ENCODE measurements at regions not wholly inside any gene's neighbourhood (a gene's known extent, or its start where the extent isn't known, plus 50 kb on each side); places are given as distances from the start of the nearest gene placed in this dataset.
"Not testable (repeated sequence)": the region's sequence is repeated elsewhere in the genome, so short reads cannot be mapped to it uniquely, and the experiment has no call there.

DNA sequence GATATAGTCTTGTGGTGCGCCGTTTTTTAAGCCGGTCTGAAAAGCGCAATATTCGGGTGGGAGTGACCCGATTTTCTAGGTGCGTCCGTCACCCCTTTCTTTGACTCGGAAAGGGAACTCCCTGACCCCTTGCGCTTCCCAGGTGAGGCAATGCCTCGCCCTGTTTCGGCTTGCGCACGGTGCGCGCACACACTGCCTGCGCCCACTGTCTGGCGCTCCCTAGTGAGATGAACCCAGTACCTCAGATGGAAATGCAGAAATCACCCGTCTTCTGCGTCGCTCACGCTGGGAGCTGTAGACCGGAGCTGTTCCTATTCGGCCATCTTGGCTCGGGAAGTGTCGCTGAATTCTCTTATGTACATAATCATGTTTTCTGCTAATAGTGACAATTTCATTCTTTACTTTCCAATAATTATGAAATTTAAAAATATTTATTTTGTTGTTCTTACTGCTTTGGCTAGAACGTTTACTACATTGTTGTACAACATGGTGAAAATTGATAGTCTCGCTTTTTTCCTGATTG lies 61.2 kb upstream of the MINDY3 start:
- in situ Hi-C loops (cut with HindIII; ENCODE audit: low sequenced_read_pairs) = not testable (repeated sequence)

- in situ Hi-C loops (cut with HindIII; ENCODE audit: low sequenced_read_pairs) = no loop called here
These were observed 71.1 kb upstream of the MINDY3 start for GRCh38 chr10:15931376-15931775.

GRCh38 chr10:15939543-15939942 lies 79.2 kb upstream of the MINDY3 start:
- in situ Hi-C loops (cut with HindIII; ENCODE audit: low sequenced_read_pairs) = not testable (repeated sequence)

DNA sequence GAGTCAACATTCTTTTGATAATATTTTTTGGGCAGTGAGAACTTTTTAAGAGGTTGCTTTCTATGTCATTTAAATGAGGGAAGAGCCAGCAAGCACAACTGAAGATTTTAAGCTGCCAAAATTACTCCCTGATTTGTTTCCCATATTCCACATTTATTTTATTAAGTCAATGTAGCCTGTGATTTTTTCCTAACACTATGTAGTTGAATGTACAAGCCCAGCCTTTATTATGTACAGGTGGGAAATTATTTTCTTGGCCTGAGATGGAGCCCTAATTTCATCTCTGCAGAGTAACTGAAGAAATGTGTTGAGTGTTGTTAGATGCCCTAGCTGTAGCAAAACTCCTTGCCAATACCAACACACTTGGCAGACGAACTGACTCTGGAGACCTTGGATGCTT lies 83.1 kb upstream of the MINDY3 start:
- in situ Hi-C loops (cut with HindIII; ENCODE audit: low sequenced_read_pairs) = no loop called here

- in situ Hi-C loops (cut with HindIII; ENCODE audit: low sequenced_read_pairs) = no loop called here
These were observed 93.9 kb upstream of the MINDY3 start for GRCh38 chr10:15954188-15954587.

DNA sequence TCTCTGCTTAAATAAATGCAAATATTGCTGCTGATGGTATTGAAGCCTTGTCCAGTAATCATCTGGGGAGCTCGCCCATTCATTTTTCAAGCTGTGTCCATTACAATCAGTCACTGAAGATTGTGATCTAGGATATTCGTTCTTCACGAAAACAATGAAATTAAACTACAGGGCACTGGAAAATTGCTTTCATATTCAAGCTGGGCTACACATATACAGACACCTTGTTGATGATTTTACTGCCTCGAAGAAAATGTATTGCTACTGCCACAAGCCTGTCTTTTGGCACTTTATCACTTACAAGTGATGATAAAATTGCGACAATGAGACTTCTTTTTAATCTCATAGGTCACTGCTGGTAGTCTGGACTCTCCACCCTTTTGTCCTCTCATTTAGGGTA lies 100.0 kb upstream of the MINDY3 start:
- in situ Hi-C loops (cut with HindIII; ENCODE audit: low sequenced_read_pairs) = no loop called here

DNA sequence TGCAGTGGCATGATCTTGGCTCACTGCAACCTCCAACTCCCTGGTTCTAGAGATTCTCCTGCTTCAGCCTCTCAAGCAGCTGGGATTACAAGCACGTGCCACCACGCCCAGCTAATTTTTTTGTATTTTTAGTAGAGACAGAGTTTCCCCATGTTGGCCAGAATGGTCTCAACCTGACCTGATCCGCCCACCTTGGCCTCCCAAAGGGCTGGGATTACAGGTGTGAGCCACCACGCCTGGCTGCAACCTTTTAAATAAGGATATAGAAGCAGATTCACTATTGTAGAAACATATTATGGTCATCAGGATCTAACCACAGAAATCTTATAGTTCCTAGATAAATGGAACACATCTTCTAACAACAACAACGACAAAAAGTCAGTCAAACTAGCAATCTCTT lies 112.4 kb upstream of the MINDY3 start:
- in situ Hi-C loops (cut with HindIII; ENCODE audit: low sequenced_read_pairs) = not testable (repeated sequence)

DNA sequence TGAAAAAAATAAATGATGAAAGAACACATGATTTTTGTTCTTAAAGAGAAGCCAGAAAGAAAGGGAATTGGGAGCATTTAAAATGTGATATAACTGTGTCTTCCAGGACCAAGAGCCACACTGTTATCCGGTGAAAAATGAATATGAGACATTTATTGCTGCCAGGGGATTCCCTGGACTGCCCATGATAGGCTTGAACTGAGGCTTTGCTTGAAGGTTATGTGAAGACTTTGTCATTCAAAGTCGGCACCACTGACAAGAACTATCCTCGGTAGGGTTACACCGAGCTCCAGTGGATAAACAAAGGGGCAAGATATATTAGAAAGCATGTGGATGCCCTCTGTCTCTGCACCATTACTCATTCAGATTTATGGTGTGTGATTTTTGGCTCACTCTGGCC lies 125.4 kb upstream of the MINDY3 start:
- in situ Hi-C loops (cut with HindIII; ENCODE audit: low sequenced_read_pairs) = no loop called here

DNA sequence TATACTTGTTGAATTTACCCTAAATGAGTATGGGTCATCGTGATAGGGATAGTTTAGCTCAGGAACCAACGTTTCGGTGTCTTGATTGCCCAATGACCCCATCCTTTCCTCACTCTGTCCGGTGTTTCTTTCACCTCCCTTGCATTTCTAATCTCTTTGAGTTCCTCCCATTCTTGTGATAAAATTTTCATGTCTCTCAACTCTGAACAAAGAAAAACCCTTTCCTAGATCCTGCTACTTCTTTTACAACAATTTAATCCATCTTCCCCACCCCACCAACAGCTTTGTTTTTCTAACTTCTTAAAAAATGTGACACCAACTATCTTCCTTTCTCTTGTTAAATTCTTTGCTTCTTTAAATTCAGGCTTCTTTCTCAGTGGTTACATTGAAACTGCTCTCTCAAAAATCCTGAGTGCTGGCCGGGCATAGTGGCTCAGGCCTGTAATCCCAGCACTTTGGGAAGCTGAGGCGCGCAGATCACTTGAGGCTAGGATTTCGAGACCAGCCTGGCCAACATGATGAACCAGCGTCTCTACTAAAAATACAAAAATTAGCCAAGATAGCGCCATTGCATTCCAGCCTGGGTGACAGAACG lies 130.3 kb upstream of the MINDY3 start:
- in situ Hi-C loops (cut with HindIII; ENCODE audit: low sequenced_read_pairs) = no loop called here

- in situ Hi-C loops (cut with HindIII; ENCODE audit: low sequenced_read_pairs) = no loop called here
These were observed 137.0 kb upstream of the MINDY3 start for GRCh38 chr10:15997313-15997712.

- in situ Hi-C loops (cut with HindIII; ENCODE audit: low sequenced_read_pairs) = no loop called here
These were observed 141.3 kb upstream of the MINDY3 start for GRCh38 chr10:16001581-16001980.

DNA sequence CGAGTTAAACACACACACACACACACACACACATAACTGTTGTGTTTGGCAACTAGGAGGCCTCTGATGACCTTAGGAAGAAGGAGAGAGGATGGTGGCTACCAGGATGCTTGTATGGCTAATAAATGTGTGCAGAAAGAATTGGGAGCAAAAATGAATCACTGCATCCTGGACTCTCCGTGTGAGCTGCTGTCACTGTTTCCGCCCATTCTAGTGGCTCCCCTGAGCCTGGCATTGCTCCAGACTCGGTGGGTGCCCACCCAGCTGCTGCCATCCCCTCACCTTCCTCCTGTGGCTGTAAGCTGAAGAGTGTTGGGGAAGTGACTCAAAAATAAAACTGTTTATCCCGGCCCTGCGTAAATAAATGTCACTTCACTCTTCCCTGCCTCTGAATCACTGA lies 149.5 kb upstream of the MINDY3 start:
- in situ Hi-C loops (cut with HindIII; ENCODE audit: low sequenced_read_pairs) = no loop called here

DNA sequence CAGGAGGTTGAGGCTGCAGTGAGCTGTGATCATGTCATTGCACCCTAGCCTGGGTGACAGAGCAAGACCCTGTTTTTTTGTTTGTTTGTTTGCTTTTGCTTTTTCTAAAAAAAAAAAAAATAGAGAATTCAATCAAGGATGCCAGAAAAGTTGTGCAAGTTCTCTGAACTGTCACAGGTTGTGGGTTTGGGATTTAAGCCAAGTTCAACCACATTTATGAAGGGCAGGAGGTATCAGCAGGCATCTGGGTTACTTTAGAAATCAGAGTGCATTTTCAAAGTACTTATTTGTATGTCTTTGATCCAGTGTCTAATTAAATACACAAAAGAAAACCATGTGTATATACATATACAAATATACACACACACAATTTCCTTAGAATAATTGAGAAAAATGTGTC lies 151.2 kb upstream of the MINDY3 start:
- in situ Hi-C loops (cut with HindIII; ENCODE audit: low sequenced_read_pairs) = no loop called here

- in situ Hi-C loops (cut with HindIII; ENCODE audit: low sequenced_read_pairs) = no loop called here
These were observed 154.2 kb upstream of the MINDY3 start for GRCh38 chr10:16014469-16014868.

DNA sequence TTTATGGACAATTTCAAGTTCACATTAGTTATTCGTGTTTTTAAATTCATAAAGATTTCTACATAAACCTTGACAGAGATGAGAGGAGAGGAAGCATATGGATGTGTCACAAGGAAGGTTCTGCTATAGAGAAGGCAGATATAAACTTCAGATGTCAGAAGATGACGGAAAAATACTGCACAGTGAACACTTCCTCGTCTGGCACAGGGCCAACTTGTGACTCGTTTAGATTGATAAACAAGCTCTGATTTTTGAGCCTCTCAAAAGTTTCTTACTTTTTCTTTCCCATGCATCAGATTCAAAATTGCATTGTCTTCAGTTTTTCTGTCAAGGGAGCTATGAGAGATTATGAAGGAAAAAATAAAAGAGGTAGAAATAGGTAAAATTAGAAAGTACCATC lies 156.4 kb upstream of the MINDY3 start:
- in situ Hi-C loops (cut with HindIII; ENCODE audit: low sequenced_read_pairs) = no loop called here

GRCh38 chr10:16020836-16021235 lies 160.5 kb upstream of the MINDY3 start:
- in situ Hi-C loops (cut with HindIII; ENCODE audit: low sequenced_read_pairs) = no loop called here

DNA sequence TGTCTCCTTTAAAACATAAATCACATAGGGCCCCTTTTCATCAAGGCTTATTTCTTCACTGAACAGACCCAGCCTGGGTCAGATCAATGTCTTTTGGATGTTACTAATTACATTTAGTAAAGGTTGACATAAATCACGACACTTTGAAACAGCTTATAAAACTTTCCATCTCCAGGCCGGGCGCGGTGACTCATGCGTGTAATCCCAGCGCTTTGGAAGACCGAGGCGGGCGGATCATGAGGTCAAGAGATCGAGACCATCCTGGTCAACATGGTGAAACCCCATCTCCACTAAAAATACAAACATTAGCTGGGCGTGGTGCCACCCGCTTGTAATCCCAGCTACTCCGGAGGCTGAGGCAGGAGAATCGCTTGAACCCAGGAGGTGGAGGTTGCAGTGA lies 166.5 kb upstream of the MINDY3 start:
- in situ Hi-C loops (cut with HindIII; ENCODE audit: low sequenced_read_pairs) = not testable (repeated sequence)

DNA sequence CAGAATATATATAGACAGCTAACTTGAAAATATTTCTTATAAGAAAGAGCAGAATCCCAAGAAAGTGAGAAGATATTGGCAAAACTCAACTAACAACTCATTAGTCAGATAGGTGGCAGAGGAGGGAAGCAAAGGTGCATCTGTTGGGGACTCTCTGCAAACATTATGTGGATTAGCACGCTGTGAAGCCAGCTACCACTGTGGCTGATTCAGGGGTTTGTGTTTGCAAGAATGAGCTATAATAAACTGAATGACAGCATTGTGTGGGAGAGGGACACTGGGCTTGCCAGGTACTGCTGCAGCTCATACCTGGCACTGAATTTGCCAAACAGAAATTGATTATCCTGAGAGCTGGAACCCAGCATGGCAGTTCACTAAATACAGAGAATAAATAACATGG lies 170.3 kb upstream of the MINDY3 start:
- in situ Hi-C loops (cut with HindIII; ENCODE audit: low sequenced_read_pairs) = no loop called here

DNA sequence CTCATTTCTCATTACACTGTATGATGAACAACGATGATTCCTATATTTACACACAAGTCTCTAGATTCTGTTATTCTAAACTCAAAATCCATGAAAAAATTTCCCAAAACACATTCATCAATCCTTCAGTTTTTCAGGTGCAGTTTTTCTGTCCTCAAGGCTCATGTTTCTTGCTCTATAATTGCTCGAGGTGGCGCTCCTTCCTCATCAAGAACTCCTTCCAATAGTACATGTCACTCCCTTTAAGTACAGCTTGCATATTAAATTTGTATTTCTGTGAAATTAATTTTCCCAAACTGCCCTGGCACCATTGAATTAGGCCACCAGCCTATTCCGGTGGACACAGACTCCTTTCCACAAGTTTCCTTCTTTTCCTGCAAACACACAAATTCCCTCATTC lies 188.7 kb upstream of the MINDY3 start:
- in situ Hi-C loops (cut with HindIII; ENCODE audit: low sequenced_read_pairs) = no loop called here

- in situ Hi-C loops (cut with HindIII; ENCODE audit: low sequenced_read_pairs) = no loop called here
These were observed 189.5 kb upstream of the MINDY3 start for GRCh38 chr10:16049782-16050181.

GRCh38 chr10:16063350-16063749 lies 203.0 kb upstream of the MINDY3 start:
- in situ Hi-C loops (cut with HindIII; ENCODE audit: low sequenced_read_pairs) = no loop called here

GRCh38 chr10:16083551-16083950 lies 223.2 kb upstream of the MINDY3 start:
- in situ Hi-C loops (cut with HindIII; ENCODE audit: low sequenced_read_pairs) = not testable (repeated sequence)

DNA sequence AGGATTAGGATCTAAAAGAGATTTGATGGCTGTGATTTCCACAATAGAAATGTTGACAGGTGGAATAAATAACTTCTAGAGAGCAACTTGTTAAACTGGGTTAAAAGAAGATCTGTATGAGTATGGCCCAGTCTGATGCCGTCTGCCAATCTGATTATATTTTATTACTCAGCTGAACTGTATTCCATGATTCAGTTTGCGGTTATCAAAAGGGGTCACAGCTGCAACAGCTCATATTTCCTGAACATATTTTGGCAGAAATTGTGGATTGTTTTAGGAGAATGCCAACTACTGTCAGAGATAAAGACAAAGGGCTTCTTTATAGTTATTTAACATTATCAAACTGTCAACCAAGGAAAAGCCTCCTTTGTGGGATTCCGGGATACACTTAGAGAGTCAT lies 244.8 kb upstream of the MINDY3 start:
- in situ Hi-C loops (cut with HindIII; ENCODE audit: low sequenced_read_pairs) = no loop called here

Measured in DLD1 (cell line).